ENCODE measurements at regions not wholly inside any gene's neighbourhood (a gene's known extent, or its start where the extent isn't known, plus 50 kb on each side); places are given as distances from the start of the nearest gene placed in this dataset.

GRCh38 chr20:11205769-11206362 is 532.1 kb upstream of the JAG1 start:
- TF ChIP-seq REST (IDR thresholded peaks at IDR 0.05; ENCODE audit: low read depth, low read length) = no peak
- TF ChIP-seq NFIC (IDR thresholded peaks at IDR 0.05; ENCODE audit: borderline replicate concordance) = no peak
- TF ChIP-seq PBX3 (IDR thresholded peaks at IDR 0.05) = no peak
- TF ChIP-seq SIN3A (IDR thresholded peaks at IDR 0.05; ENCODE audit: borderline replicate concordance, low read depth, low read length) = no peak
- TF ChIP-seq FOXJ3 (CRISPR knock-in tag; IDR thresholded peaks at IDR 0.05) = no peak
- TF ChIP-seq EZH2phosphoT487 (IDR thresholded peaks at IDR 0.05; ENCODE audit: borderline replicate concordance, low read depth) = no peak
- no peak for TF ChIP-seq RAD21 (IDR thresholded peaks at IDR 0.05; ENCODE audit: low read length)
- no peak for TF ChIP-seq RCOR1 (IDR thresholded peaks at IDR 0.05; ENCODE audit: low read length)
- TF ChIP-seq CTCF (IDR thresholded peaks at IDR 0.05) = no peak
- TF ChIP-seq RXRA (IDR thresholded peaks at IDR 0.05; ENCODE audit: borderline replicate concordance, low read depth) = no peak
- no peak for TF ChIP-seq RFX5 (IDR thresholded peaks at IDR 0.05; ENCODE audit: low read length)
- no peak for TF ChIP-seq MXI1 (IDR thresholded peaks at IDR 0.05; ENCODE audit: low read depth, low read length)
- Histone ChIP-seq H3K36me3 (replicated peaks in 1 of 2; ENCODE audit: control insufficient read depth in 1 of 2, insufficient read depth in 2 of 2, low read length in 1 of 2) (no peaks in the 10 kb centered on the region), H3K9me2 (no peaks in the 10 kb centered on the region), H3F3A (replicated peaks; ENCODE audit: insufficient read depth) (peaks cover 32% of the 10 kb centered on the region), H3K27ac (ENCODE audit: low read depth in 2 of 2, low read length in 1 of 2) (peak overlapping the region; percentile 19 to 94; a peak in 3 of 4 replicates), H3K27me3 (ENCODE audit: insufficient read depth) (no peaks in the 10 kb centered on the region), H2AFZ (ENCODE audit: low read depth) (no peak overlapping the region), H4K20me1 (ENCODE audit: insufficient read depth) (no peaks in the 10 kb centered on the region), H3K79me2 (ENCODE audit: insufficient read depth) (no peaks in the 10 kb centered on the region), H3K9me3 (no peaks in the 10 kb centered on the region), H3K4me3 (ENCODE audit: low read depth in 2 of 2, low read length in 1 of 2) (no peak overlapping the region), H3K4me1 (ENCODE audit: control insufficient read depth in 1 of 2, insufficient read depth in 2 of 2, low read depth in 1 of 2, low read length in 1 of 2) (peaks cover 3 to 17% of the 10 kb centered on the region in 2 experiments), H3K4me2 (no peak overlapping the region), H3K9ac (peak overlapping the region; percentile 5; the same call in 1 of the 2 replicates)
- DNase-seq = no peak
- 69% methylated on average over 4 of the region's 4 CpGs for WGBS (ENCODE audit: low lambda C conversion rate)
- CTCF ChIA-PET = interaction anchor here (0.6 to 2.4 kb wide), 16 partner anchors 8 to 1589 kb away, joined by 3 to 16 read pairs (median 4); no protein-coding TSS in a partner anchor
- POLR2A ChIA-PET = no interaction called here
